Left lobe of liver (tissue), 2 donors: ENCODE measurements at regions not wholly inside any gene's neighbourhood (a gene's known extent, or its start where the extent isn't known, plus 50 kb on each side); places are given as distances from the start of the nearest gene placed in this dataset.
"Not testable (repeated sequence)": the region's sequence is repeated elsewhere in the genome, so short reads cannot be mapped to it uniquely, and the experiment has no call there.

Source experiments
- ATAC-seq: fragments of 200-7000 bp; cut with Tn5 transposase; one replicate; pipeline ENCODE4 v1.9.1; 2020; ENCODE audit warnings: mild to moderate bottlenecking, moderate library complexity
- DNase-seq: peaks from one replicate; pipeline ENCODE4 v3.0.0-alpha.2; 2020; ENCODE audit warnings: low spot score
- donor health status: DM: no; HTN: no; CAD: no; lungs with moderate emphysema.
- donor health status: DM: no; HTN: yes; CAD: no.

DNA sequence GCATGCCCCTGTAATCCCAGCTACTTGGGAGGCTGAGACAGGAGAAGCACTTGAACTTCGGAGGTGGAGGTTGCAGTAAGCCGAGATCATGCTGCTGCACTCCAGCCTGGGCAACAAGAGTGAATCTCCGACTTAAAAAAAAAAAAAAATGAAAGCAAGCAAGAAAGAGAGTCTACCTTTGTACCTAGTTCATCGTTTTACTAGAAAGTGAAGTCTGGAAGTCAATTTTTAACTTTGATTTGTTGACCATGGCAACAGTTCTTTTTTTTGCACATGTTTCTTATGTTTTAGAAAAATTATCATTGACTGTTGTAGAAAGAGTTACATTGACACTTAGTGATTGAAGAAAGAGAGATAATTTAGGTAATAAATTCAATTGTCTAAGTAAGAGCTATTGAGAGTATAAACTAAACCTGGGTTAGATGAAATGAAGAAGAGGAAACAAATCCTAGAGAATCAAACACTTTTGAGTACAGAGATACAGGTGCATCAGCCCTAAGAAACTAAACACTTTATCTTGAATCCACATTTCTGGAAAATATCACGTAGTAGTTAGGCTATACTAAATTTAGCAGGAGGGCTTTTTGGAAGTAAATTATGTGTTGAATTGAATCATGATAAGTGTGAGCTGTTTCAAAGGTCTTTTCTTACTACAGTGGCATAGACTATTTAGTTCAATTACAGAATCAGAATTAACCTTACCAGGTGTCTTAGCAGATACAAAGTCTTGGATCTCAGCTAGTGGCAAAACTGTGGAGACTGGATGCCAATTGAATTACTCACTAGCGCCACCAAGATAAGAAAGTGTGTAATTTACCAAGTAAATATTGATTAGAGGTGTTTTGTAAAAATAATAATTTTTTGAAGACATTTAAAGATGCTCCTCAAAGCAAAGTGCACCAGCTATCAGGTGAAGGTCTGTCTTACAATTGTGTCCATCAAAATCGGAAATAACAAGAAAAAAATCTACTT, 303.4 kb upstream of the NRXN1 start:
- peak; percentile 87 for ATAC-seq
- no peak for DNase-seq

DNA sequence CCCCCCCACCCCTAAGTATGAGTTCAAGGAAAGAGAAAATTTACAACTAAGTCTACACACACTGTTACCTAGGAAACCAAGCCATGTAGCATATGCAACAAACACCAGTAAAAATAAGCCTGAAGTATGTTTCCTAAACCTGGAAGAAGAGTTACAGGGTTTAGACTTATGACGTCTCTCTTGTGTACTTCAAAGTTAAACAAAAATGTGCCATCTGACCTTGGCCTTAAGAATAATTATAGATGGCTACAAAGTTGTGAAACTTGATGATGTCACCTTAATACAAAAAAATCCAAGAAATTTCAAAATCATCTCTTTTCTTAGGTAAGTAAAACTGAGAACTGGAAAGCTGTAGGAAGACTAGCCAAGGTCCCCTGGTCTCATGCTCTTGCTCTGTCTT, 297.6 kb upstream of the NRXN1 start:
- ATAC-seq (no peak), DNase-seq (no peak)

DNA sequence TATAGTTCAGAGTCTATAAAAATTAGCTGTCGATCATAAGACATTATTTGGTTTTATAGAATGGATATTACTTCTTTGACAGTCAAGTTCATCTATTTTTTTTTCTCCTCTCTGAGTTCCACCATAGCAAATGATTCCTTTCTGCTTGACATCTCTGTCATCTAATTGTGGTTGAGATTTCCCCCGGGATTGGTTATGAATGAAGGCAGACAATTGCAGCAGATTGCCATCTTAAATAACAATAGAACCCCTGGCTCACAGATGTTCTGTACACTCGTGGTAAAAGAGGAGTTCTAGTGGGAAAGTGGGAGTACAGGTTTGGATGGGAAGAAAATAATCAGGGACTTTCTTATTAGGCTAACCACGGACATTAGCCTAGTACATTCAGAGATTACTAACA, 292.1 kb upstream of the NRXN1 start:
- ATAC-seq = no peak

GRCh38 chr2:51322613-51323012, 290.7 kb upstream of the NRXN1 start:
- ATAC-seq = no peak
- DNase-seq = no peak

More for the DNA sequence above, 292.1 kb upstream of the NRXN1 start:
- no peak for DNase-seq

DNA sequence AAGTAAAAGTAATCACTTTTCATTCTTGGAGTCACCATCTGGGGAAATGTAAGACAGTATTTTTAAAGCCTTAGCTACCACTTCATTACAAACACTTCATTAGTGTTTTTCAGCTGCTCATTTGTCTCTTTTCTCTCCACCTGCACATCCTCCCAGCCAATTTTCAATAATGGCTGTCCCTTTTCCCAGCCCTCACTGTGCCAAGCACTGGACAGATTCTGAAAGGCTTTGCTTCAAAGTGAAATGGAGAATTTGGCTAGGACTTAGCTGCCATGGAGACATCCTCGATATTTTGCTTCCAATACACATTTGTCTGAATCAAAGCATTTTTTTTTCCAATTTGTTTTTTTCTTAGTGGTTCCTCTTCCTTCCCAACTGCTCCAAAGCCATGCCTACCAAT, 272.4 kb upstream of the NRXN1 start:
- DNase-seq (no peak), ATAC-seq (no peak)

GRCh38 chr2:51301381-51301780, 269.4 kb upstream of the NRXN1 start:
- DNase-seq (no peak), ATAC-seq (no peak)

DNA sequence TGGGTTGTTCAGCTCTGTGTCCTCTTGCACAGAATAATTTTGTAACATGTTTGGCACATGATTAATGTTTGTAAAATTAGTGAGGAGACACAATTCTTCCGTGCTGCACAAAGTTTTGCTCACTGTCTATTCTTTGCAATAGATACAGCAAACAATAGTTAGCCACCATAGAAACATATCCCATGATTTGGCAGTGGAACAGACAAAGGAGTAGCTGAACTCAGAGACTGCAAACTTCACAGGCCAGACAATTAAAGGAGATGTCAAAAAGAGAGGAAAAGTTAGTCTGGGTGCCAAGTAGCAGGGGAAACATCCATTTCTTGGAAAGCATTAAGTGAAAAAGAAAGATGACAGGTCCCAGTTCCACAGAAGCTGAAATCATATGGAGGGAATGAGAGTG, 267.4 kb upstream of the NRXN1 start:
- DNase-seq (no peak), ATAC-seq (no peak)

DNA sequence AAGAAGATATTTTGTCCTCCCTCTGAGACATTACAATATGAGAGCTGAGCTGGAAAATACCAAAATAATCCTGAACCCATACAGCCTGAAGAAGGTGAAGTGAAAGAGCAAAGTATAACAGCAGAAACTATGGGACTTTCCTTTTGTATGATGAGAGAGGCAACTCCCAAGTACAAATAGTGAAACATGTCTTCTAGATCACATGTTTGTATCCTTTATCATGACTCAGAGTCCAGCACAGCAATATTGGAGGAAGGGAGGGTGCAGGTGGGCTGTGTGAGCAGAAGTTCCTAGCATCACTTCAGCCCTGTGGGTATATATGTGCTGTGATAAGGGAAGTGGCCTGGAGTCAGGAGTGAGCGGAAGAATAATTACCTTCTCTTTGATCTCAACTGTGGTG, 265.6 kb upstream of the NRXN1 start:
- DNase-seq (no peak), ATAC-seq (no peak)

DNA sequence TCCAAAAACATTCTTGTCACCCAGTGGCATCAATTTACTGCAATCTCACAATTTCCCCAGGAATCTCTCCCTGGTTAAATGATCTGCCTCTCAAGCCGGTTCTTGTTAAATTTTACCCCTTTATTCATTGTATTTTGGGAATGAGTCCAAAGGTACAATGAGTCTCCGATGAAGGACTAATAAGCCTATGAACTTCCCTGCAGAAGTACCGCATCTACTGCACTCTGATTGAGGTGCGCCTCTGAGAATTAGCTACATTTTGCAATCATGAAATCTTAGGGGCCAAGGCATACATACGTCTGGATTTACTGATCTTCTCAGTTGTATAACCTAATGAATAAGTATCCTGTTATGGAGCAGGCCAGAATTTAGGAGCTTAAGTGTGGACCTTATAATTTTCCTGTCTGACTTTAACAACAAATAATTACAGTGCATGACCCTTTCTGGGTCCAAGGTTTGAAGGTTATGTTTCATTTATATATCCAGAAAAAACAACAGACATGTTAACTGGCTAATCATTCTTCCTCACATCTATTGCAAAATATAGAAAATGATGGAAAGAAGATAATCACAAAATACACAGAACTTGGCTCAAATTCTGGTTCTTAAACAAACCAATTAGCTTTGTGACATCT, 261.8 kb upstream of the NRXN1 start:
- ATAC-seq = peak; percentile 69

GRCh38 chr2:51291762-51292551, 260.0 kb upstream of the NRXN1 start:
- ATAC-seq (no peak), DNase-seq (no peak)

More for the DNA sequence above, 261.8 kb upstream of the NRXN1 start:
- no peak for DNase-seq

- ATAC-seq = no peak
- DNase-seq = no peak
Observed at GRCh38 chr2:51290725-51291124, 258.8 kb upstream of the NRXN1 start.

GRCh38 chr2:51289045-51289444, 257.1 kb upstream of the NRXN1 start:
- ATAC-seq = peak; percentile 48
- no peak for DNase-seq

GRCh38 chr2:51268191-51268590, 236.3 kb upstream of the NRXN1 start:
- ATAC-seq = no peak
- no peak for DNase-seq

DNA sequence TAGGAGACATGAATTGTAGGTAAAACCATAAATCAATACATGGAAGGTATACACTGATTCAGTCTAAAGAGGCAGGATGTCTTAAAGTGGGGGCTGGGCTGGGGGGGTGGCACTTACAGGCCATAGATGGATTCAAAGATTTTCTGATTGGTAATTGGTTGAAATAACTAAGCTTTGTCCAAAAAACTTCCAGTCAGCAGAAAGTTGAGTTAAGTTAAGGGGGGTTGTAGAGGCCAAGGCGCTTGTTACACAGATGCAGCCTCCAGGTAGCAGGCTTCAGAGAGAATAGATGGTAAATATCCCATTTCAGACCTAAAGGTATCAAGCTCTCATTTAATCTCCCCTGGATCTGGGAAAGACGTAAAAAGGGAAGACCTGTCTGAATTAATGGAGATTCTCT, 233.6 kb upstream of the NRXN1 start:
- no peak for DNase-seq
- no peak for ATAC-seq

- no peak for DNase-seq
- ATAC-seq = no peak
Observed at GRCh38 chr2:51263951-51264350, 232.0 kb upstream of the NRXN1 start.

- not testable (repeated sequence) for DNase-seq, ATAC-seq
Observed at GRCh38 chr2:51263101-51263500, 231.2 kb upstream of the NRXN1 start.

- ATAC-seq (no peak), DNase-seq (no peak)
Observed at GRCh38 chr2:51258301-51258700, 226.4 kb upstream of the NRXN1 start.

GRCh38 chr2:51256736-51257135, 224.8 kb upstream of the NRXN1 start:
- no peak for DNase-seq
- ATAC-seq = no peak

DNA sequence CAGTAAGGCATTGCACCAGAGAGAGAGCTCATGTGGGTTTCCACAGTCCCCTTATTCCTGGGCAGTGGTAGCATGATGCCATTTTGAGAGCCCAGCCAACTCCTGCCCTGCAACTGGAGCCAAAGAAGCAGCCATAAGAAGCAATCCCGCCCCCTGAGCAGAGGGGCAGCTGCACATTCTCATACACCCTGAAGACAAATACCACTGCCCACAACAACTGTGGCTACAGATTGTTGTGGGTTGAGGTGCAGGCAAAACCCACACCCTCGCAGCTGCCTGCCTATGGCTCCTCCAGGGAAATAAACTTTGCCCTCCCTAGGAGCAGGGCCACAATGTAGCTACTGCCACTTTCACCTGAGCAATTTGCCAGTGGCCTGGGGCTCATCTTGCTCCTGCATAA, 219.4 kb upstream of the NRXN1 start:
- no peak for ATAC-seq
- DNase-seq = no peak

DNA sequence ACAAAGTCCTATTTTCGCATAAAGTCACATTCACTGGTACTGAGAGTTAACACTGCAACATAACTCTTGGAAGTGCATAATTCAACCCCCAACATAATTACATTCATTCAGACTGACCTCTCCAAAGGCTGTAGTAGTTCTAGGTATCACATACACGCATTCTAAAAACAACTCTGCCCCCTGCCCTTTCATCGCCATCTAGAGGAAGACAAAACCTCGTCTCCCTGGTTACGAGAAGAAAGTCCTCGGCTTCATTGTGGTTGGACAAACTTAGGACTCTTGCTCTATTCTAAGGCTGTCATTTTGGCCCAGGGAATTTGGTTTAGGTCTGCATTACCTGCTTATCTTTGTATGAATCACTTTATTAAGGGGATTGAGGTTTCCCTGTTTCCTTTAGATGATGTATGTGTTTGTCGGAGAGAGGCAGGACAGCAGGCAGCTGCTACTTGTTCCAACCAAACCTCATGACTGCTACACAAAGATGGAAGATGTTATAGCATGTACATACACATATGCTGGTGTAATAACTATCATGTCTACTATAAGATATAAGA, 215.4 kb upstream of the NRXN1 start:
- ATAC-seq (no peak), DNase-seq (no peak)

DNA sequence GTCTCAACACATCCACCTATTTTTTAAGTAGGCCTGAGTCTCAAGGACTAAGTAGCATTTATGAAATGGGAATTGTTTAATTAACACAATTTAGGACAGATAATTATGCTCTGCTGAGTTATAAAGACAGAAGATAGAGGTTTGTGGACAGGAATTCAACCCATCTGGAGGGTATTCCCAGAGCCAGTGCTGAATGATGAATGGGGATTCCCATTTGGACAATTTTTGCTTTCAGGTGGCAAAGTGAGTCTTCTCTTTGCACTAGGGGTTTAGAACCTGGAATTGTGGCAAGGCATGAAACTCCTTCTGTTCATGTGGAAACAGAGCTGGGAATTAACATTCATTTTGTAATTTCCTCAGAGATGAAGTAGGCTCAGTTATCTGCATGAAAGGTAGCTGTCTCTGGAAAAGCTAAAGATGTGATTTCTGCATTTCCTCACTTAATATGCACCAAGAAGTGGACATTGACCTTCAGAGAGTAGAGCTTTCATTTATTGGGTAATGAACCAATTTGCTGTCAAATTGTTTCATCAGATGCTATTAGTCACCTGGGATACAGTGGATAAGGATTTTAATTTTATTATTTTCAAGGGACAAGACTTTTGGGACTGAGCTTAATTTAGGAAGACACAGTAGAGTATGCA, 212.1 kb upstream of the NRXN1 start:
- ATAC-seq = no peak
- no peak for DNase-seq
